ENCODE measurements at regions not wholly inside any gene's neighbourhood (a gene's known extent, or its start where the extent isn't known, plus 50 kb on each side); places are given as distances from the start of the nearest gene placed in this dataset.

DNA sequence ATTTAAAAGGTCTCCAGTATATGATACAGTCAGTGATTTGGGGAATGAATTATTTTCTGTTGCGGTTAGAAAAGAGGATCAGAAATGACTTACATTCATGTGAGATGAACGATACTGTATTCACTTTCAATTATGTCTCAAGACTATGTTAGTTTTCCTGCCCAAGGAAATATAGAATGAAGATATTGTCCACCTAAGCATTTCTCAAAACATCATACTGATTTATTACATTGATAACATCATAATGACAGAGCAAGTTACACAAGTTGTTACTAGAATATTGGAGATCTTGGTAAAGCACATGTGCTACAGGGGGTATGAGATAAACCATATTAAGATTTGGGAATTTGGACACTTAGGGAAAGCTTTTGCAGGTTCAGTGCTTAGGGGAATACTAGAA lies 67.8 kb upstream of the OR9G4 start:
- Histone ChIP-seq H3K4me3 (no peak overlapping the region), H3K36me3 (no peaks in the 10 kb centered on the region), H3K27ac (no peak overlapping the region), H3K27me3 (no peaks in the 10 kb centered on the region), H3K9me3 (ENCODE audit: low read depth) (no peaks in the 10 kb centered on the region), H3K4me1 (ENCODE audit: low read depth) (no peaks in the 10 kb centered on the region)
- TF ChIP-seq, protein P1, sequence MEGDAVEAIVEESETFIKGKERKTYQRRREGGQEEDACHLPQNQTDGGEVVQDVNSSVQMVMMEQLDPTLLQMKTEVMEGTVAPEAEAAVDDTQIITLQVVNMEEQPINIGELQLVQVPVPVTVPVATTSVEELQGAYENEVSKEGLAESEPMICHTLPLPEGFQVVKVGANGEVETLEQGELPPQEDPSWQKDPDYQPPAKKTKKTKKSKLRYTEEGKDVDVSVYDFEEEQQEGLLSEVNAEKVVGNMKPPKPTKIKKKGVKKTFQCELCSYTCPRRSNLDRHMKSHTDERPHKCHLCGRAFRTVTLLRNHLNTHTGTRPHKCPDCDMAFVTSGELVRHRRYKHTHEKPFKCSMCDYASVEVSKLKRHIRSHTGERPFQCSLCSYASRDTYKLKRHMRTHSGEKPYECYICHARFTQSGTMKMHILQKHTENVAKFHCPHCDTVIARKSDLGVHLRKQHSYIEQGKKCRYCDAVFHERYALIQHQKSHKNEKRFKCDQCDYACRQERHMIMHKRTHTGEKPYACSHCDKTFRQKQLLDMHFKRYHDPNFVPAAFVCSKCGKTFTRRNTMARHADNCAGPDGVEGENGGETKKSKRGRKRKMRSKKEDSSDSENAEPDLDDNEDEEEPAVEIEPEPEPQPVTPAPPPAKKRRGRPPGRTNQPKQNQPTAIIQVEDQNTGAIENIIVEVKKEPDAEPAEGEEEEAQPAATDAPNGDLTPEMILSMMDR (IDR thresholded peaks at IDR 0.05; ENCODE audit: low read depth, low read length) = no peak
- DNase-seq (ENCODE audit: low read depth in 1 of 2, low spot score in 1 of 2) = no peak

DNA sequence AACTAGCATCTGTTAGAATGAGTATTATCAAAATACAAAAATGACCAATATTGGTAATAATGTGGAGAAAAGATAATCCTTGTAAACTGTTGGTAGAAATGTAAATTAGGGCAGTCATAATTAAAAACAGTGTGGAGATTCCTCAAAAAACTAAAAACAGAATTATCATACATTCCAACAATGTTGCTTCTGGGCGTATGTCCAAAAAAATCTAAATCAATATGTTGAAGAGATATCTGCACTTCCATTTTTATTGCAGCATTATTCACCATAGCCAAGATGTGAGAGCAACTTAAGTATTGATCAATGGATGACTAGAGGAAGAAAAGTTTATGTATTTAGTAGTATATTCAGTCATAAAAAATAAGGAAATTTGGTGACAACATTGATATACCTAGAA lies 59.8 kb upstream of the OR9G4 start:
- no peak for DNase-seq (ENCODE audit: low read depth in 1 of 2, low spot score in 1 of 2)
- Histone ChIP-seq H3K9me3 (ENCODE audit: low read depth) (no peaks in the 10 kb centered on the region), H3K27me3 (no peaks in the 10 kb centered on the region), H3K27ac (no peak overlapping the region), H3K36me3 (no peaks in the 10 kb centered on the region), H3K4me3 (no peak overlapping the region), H3K4me1 (ENCODE audit: low read depth) (no peaks in the 10 kb centered on the region)
- TF ChIP-seq, protein P1 (IDR thresholded peaks at IDR 0.05; ENCODE audit: low read depth, low read length) = no peak

DNA sequence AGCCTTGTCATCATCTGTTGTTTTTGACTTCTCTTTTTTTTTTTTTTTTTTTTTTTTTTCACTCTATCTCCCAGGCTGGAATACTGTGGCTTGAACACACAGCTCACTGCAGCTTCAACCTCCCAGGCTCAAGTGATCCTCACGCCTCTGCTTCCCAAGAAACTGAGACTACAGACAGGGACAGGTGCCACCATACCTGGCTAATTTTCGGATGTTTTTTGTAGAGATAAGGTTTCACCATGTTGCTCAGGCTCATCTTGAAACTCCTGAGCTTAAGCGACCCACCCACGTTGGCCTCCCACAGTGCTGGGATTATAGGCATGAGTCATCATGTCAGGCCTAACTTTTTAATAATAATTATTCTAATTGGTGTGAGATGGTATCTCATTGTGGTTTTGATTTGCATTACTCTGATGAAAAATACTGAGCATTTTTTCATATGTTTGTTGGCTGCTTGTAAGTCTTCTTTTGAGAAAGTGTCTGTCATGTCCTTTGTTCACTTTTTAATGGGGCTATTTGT lies 51.3 kb upstream of the OR9G4 start:
- no peak overlapping the region for H3K27ac ChIP-seq
- TF ChIP-seq, protein P1 (IDR thresholded peaks at IDR 0.05; ENCODE audit: low read depth, low read length) = no peak
- DNase-seq (ENCODE audit: low read depth in 1 of 2, low spot score in 1 of 2) = no peak
- H3K27me3 ChIP-seq = no peaks in the 10 kb centered on the region
- no peaks in the 10 kb centered on the region for H3K9me3 ChIP-seq (ENCODE audit: low read depth)
- H3K36me3 ChIP-seq = no peaks in the 10 kb centered on the region
- no peaks in the 10 kb centered on the region for H3K4me1 ChIP-seq (ENCODE audit: low read depth)
- no peak overlapping the region for H3K4me3 ChIP-seq
